GM13977 (cell line): ENCODE measurements at regions not wholly inside any gene's neighbourhood (a gene's known extent, or its start where the extent isn't known, plus 50 kb on each side); places are given as distances from the start of the nearest gene placed in this dataset.

ENCODE experiments used
- DNase-seq: peaks from one replicate; pipeline ENCODE4 v3.0.0; 2012; ENCODE audit warnings: low spot score
- CTCF ChIP-seq: IDR thresholded peaks from 2 replicates; pipeline ENCODE4 v1.5.1; 2012; ENCODE audit warnings: mild to moderate bottlenecking, control low read depth; ENCODE audit not compliant: insufficient read depth; ENCODE audit errors: extremely low read depth, missing control alignments
- in situ Hi-C: fragments of 300-500 bp; cut with MboI; formaldehyde crosslinking; loops from one replicate; pipeline ENCODE4 v1.12.0; 2022; ENCODE audit warnings: low sequenced_read_pairs, low pct_unique_long_range_greater_than_20kb, mixed read lengths, inconsistent platforms; ENCODE audit not compliant: unreplicated experiment

DNA sequence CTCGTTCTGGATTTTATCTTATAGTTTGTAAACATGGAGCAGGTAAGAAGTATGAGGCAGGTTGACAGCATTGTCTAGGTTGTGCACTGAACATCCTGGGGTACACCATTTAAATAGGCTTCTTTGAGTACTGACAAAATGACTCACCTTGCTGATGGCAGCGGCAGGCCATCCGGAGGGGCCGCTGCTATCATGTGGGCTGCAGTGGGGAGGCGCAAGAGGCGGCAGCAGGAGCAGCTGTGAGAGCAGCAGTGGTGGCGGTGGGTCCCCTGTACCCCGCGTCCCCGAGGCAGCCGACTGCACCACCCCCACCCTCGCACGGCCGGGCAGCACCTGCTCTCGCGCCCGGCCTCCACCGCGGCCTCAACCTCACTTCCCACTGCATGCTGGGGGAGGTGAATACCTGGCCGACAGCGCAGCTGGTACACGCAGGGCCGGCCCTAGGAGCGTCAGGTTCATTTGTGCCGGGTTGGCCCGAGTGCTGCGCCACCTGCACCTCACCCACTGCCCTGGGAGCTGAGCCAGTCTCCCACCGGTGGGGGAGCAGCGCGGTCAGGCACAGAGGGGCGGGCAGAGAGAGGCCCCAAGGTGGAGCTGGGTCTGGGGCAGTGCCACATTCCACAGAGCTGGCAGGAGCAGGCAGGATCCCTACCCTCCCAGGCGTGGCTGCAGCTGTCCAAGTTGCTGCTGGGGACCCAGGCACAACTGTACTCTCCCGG is 154.5 kb upstream of the RBMS1 start:
- no peak for DNase-seq
- in situ Hi-C loops, result no loop called here
- TF ChIP-seq CTCF, result no peak

GRCh38 chr2:160649698-160650097 is 156.1 kb upstream of the RBMS1 start:
- in situ Hi-C loops, result no loop called here
- no peak for TF ChIP-seq CTCF
- DNase-seq, result no peak

- in situ Hi-C loops, result no loop called here
- no peak for DNase-seq
- no peak for TF ChIP-seq CTCF
Measured at GRCh38 chr2:160650196-160651118, 156.8 kb upstream of the RBMS1 start.

DNA sequence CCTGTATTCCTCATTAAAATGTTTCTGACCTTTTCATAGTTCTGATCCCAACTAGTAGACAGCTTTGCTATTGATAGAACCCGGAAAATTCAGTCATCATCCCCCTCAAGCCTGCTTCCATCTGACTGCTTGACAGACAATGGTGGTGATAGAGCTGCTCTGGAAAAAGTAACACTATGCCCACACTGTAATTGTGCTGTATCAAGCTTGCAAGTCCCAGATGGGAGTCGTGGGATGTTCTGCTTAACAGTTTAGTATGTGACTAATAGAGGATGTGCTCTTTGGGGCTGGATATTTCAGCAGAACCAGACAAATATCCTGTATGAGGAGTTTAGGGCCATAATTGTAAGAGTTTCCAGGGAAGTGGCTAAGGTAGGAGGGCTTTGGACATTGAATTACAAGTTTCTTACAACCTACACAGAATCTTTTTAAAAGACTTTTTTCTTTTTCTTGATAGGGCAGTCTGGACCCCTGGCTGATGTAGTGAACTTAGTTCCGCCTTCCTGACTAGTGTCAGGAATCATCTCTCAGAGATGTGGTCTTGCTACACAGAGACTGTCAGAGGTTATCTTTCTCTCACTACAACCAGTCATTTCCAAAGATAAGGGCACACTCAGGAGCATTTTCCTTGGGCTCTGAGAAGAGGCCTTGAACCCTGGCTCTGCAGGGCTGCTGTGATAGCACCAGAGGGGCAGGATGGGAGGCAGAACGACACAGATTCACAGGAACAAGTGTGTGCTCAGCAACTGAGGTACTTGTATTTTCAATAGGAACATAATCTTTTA is 158.0 kb upstream of the RBMS1 start:
- no peak for DNase-seq
- TF ChIP-seq CTCF, result no peak
- in situ Hi-C loops, result no loop called here

DNA sequence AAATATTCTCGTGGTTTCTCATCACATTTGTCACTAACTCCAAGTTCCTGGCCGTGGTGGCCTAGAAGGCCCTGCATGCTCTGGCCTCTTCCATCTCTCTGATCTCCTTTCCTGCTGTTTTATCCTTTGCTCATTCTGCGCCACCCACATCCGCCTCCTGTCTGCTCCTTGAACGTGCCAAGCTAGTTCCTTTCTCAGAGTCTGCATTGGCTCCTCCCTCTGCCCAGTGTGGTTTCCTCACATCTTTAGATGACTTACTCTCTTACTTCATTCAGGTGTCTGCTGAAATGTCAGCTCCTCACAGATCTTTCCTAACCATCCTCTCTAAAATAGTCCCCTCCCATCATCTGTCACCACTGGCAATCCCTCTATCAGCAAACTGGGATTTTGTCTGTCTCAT is 158.6 kb upstream of the RBMS1 start:
- TF ChIP-seq CTCF, result no peak
- no peak for DNase-seq
- in situ Hi-C loops, result no loop called here

GRCh38 chr2:160657196-160657595 is 163.6 kb upstream of the RBMS1 start:
- in situ Hi-C loops, result no loop called here
- no peak for TF ChIP-seq CTCF
- DNase-seq, result no peak
